ENCODE measurements at regions not wholly inside any gene's neighbourhood (a gene's known extent, or its start where the extent isn't known, plus 50 kb on each side); places are given as distances from the start of the nearest gene placed in this dataset.

GRCh38 chr5:14959399-14960119 is 88.0 kb upstream of the ANKH start:
- H3K79me2 ChIP-seq (ENCODE audit: low read length) = no peaks in the 10 kb centered on the region
- TF ChIP-seq EZH2phosphoT487 (IDR thresholded peaks at IDR 0.05; ENCODE audit: low read depth) = no peak
- TF ChIP-seq CTCF (IDR thresholded peaks at IDR 0.05; ENCODE audit: low read depth, low read length) = no peak
- no peaks in the 10 kb centered on the region for H3K4me1 ChIP-seq (ENCODE audit: low read length)
- no peak overlapping the region for H3K27ac ChIP-seq (ENCODE audit: low read length)
- no peak overlapping the region for H3K4me2 ChIP-seq (ENCODE audit: low read length)
- H3K4me3 ChIP-seq (ENCODE audit: low read length) = no peak overlapping the region
- no peaks in the 10 kb centered on the region for H3K27me3 ChIP-seq (ENCODE audit: low read depth, low read length)
- no peaks in the 10 kb centered on the region for H3K36me3 ChIP-seq (replicated peaks; ENCODE audit: low read depth, low read length)
- no peaks in the 10 kb centered on the region for H3K9me3 ChIP-seq (ENCODE audit: insufficient read depth, low read length)
- H2AFZ ChIP-seq (ENCODE audit: low read depth, low read length) = no peak overlapping the region
- no peak overlapping the region for H3K9ac ChIP-seq (ENCODE audit: low read length)
- H4K20me1 ChIP-seq (ENCODE audit: insufficient read depth, low read length) = no peaks in the 10 kb centered on the region

GRCh38 chr5:14958188-14958587 is 86.6 kb upstream of the ANKH start:
- no peaks in the 10 kb centered on the region for H4K20me1 ChIP-seq (ENCODE audit: insufficient read depth, low read length)
- H3K4me2 ChIP-seq (ENCODE audit: low read length) = no peak overlapping the region
- no peaks in the 10 kb centered on the region for H3K79me2 ChIP-seq (ENCODE audit: low read length)
- H3K27ac ChIP-seq (ENCODE audit: low read length) = no peak overlapping the region
- H3K4me1 ChIP-seq (ENCODE audit: low read length) = no peaks in the 10 kb centered on the region
- H3K9ac ChIP-seq (ENCODE audit: low read length) = no peak overlapping the region
- TF ChIP-seq CTCF (IDR thresholded peaks at IDR 0.05; ENCODE audit: low read depth, low read length) (no peak), EZH2phosphoT487 (IDR thresholded peaks at IDR 0.05; ENCODE audit: low read depth) (no peak)
- H3K4me3 ChIP-seq (ENCODE audit: low read length) = no peak overlapping the region
- H2AFZ ChIP-seq (ENCODE audit: low read depth, low read length) = no peak overlapping the region
- no peaks in the 10 kb centered on the region for H3K9me3 ChIP-seq (ENCODE audit: insufficient read depth, low read length)
- H3K36me3 ChIP-seq (replicated peaks; ENCODE audit: low read depth, low read length) = no peaks in the 10 kb centered on the region
- H3K27me3 ChIP-seq (ENCODE audit: low read depth, low read length) = no peaks in the 10 kb centered on the region

GRCh38 chr5:14956423-14957046 is 85.0 kb upstream of the ANKH start:
- Histone ChIP-seq H3K4me2 (ENCODE audit: low read length) (no peak overlapping the region), H3K79me2 (ENCODE audit: low read length) (no peaks in the 10 kb centered on the region), H3K4me1 (ENCODE audit: low read length) (no peaks in the 10 kb centered on the region), H3K27ac (ENCODE audit: low read length) (no peak overlapping the region), H2AFZ (ENCODE audit: low read depth, low read length) (no peak overlapping the region), H3K27me3 (ENCODE audit: low read depth, low read length) (no peaks in the 10 kb centered on the region), H3K9me3 (ENCODE audit: insufficient read depth, low read length) (no peaks in the 10 kb centered on the region), H3K4me3 (ENCODE audit: low read length) (no peak overlapping the region), H4K20me1 (ENCODE audit: insufficient read depth, low read length) (no peaks in the 10 kb centered on the region), H3K36me3 (replicated peaks; ENCODE audit: low read depth, low read length) (no peaks in the 10 kb centered on the region), H3K9ac (ENCODE audit: low read length) (no peak overlapping the region)
- no peak for TF ChIP-seq CTCF (IDR thresholded peaks at IDR 0.05; ENCODE audit: low read depth, low read length)
- TF ChIP-seq EZH2phosphoT487 (IDR thresholded peaks at IDR 0.05; ENCODE audit: low read depth) = no peak

- no peak overlapping the region for H3K27ac ChIP-seq (ENCODE audit: low read length)
- TF ChIP-seq EZH2phosphoT487 (IDR thresholded peaks at IDR 0.05; ENCODE audit: low read depth) (no peak), CTCF (IDR thresholded peaks at IDR 0.05; ENCODE audit: low read depth, low read length) (no peak)
- no peak overlapping the region for H3K9ac ChIP-seq (ENCODE audit: low read length)
- H2AFZ ChIP-seq (ENCODE audit: low read depth, low read length) = no peak overlapping the region
- H3K79me2 ChIP-seq (ENCODE audit: low read length) = no peaks in the 10 kb centered on the region
- no peaks in the 10 kb centered on the region for H3K4me1 ChIP-seq (ENCODE audit: low read length)
- H3K9me3 ChIP-seq (ENCODE audit: insufficient read depth, low read length) = no peaks in the 10 kb centered on the region
- no peak overlapping the region for H3K4me2 ChIP-seq (ENCODE audit: low read length)
- H3K36me3 ChIP-seq (replicated peaks; ENCODE audit: low read depth, low read length) = no peaks in the 10 kb centered on the region
- H4K20me1 ChIP-seq (ENCODE audit: insufficient read depth, low read length) = no peaks in the 10 kb centered on the region
- H3K27me3 ChIP-seq (ENCODE audit: low read depth, low read length) = no peaks in the 10 kb centered on the region
- H3K4me3 ChIP-seq (ENCODE audit: low read length) = no peak overlapping the region
Observed at GRCh38 chr5:14954616-14955343, 83.2 kb upstream of the ANKH start.

All from OCI-LY3 (cell line).